A673 (cell line): ENCODE measurements at regions not wholly inside any gene's neighbourhood (a gene's known extent, or its start where the extent isn't known, plus 50 kb on each side); places are given as distances from the start of the nearest gene placed in this dataset.

ENCODE experiments used
- BruUV-seq: library from RNA; stranded (reverse); fragments of 400-500 nt; replicated peaks from 2 replicates; lab custom pipeline; 2021; lab: Mats Ljungman, UMichigan
- CTCF ChIA-PET: fragments of 300-600 bp; sonication (Branson Sonifier 250); formaldehyde crosslinking; loops from one replicate; lab custom pipeline; 2022; ENCODE audit warnings: antibody characterized with exemption; lab: Charles Lee
- POLR2A ChIA-PET: fragments of 300-600 bp; sonication (Branson Sonifier 250); formaldehyde crosslinking; loops from one replicate; lab custom pipeline; 2022; ENCODE audit warnings: antibody characterized with exemption; ENCODE audit not compliant: low non-redundant PET; lab: Charles Lee
- DNase-seq: peaks from one replicate; pipeline ENCODE4 v3.0.0-alpha.2; 2015; ENCODE audit warnings: low spot score
- H3K27ac ChIP-seq: fragments of 200-600 bp; sonication (generic); 2 replicates; pipeline ENCODE4 v1.5.1; 2016; ENCODE audit warnings: mixed run types, low read depth, mild to moderate bottlenecking, mixed read lengths, antibody characterized with exemption, low read length; ENCODE audit not compliant: poor library complexity, severe bottlenecking
- H3K27me3 ChIP-seq: fragments of 200-600 bp; sonication (generic); replicated peaks from 2 replicates; pipeline ENCODE4 v1.6.1; 2017; ENCODE audit warnings: mixed run types, low read depth, mild to moderate bottlenecking, mixed read lengths, antibody characterized with exemption, low read length; ENCODE audit not compliant: insufficient read depth, poor library complexity
- H3K36me3 ChIP-seq: fragments of 200-600 bp; sonication (generic); 2 replicates; pipeline ENCODE4 v1.6.1; 2016; ENCODE audit warnings: mixed run types, mild to moderate bottlenecking, mixed read lengths, antibody characterized with exemption, low read length; ENCODE audit not compliant: insufficient read depth, poor library complexity, severe bottlenecking
- H3K4me1 ChIP-seq: fragments of 200-600 bp; sonication (generic); 2 replicates; pipeline ENCODE4 v1.6.1; 2017; ENCODE audit warnings: mixed run types, mild to moderate bottlenecking, mixed read lengths, antibody characterized with exemption, low read length; ENCODE audit not compliant: insufficient read depth, poor library complexity, severe bottlenecking
- H3K4me3 ChIP-seq: fragments of 200-600 bp; sonication (generic); 2 replicates; pipeline ENCODE4 v1.5.1; 2016; ENCODE audit warnings: low read depth, mixed run types, mild to moderate bottlenecking, mixed read lengths, low read length; ENCODE audit not compliant: poor library complexity, severe bottlenecking
- H3K9me3 ChIP-seq: fragments of 200-600 bp; sonication (generic); 2 replicates; pipeline ENCODE4 v1.6.1; 2016; ENCODE audit warnings: mixed run types, low read depth, mild to moderate bottlenecking, mixed read lengths, antibody characterized with exemption, low read length; ENCODE audit not compliant: poor library complexity, severe bottlenecking
- EZH2 ChIP-seq: fragments of 200-600 bp; sonication (generic); IDR thresholded peaks from 2 replicates; pipeline ENCODE4 v1.6.1; 2017; ENCODE audit warnings: borderline replicate concordance, low read depth, mild to moderate bottlenecking, mixed read lengths, antibody characterized with exemption, low read length; ENCODE audit not compliant: poor library complexity, severe bottlenecking
- intact Hi-C: fragments of 100-400 bp; cut with micrococcal nuclease; formaldehyde crosslinking; loops from one replicate; pipeline ENCODE4 v1.10.0; 2022; ENCODE audit not compliant: unreplicated experiment
- TF ChIP-seq, protein P1 (sequence below): fragments of 300-800, 200-600 bp; sonication (generic); conservative IDR thresholded peaks from 2 replicates; pipeline ENCODE4 v1.5.1; 2017; ENCODE audit warnings: low read depth, mild to moderate bottlenecking, antibody characterized with exemption, low read length, moderate library complexity, mixed read lengths

- no peak overlapping the region for H3K27ac ChIP-seq
- intact Hi-C loops: no loop called here
- TF ChIP-seq EZH2: no peak
- TF ChIP-seq, protein P1, sequence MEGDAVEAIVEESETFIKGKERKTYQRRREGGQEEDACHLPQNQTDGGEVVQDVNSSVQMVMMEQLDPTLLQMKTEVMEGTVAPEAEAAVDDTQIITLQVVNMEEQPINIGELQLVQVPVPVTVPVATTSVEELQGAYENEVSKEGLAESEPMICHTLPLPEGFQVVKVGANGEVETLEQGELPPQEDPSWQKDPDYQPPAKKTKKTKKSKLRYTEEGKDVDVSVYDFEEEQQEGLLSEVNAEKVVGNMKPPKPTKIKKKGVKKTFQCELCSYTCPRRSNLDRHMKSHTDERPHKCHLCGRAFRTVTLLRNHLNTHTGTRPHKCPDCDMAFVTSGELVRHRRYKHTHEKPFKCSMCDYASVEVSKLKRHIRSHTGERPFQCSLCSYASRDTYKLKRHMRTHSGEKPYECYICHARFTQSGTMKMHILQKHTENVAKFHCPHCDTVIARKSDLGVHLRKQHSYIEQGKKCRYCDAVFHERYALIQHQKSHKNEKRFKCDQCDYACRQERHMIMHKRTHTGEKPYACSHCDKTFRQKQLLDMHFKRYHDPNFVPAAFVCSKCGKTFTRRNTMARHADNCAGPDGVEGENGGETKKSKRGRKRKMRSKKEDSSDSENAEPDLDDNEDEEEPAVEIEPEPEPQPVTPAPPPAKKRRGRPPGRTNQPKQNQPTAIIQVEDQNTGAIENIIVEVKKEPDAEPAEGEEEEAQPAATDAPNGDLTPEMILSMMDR: no peak
- no peak for DNase-seq
- BruUV-seq: no TSS peak
- POLR2A ChIA-PET: no interaction called here
- no peaks in the 10 kb centered on the region for H3K27me3 ChIP-seq
- H3K36me3 ChIP-seq: no peaks in the 10 kb centered on the region
- H3K4me1 ChIP-seq: no peaks in the 10 kb centered on the region
- CTCF ChIA-PET: no interaction called here
- H3K9me3 ChIP-seq: no peaks in the 10 kb centered on the region
- H3K4me3 ChIP-seq: no peak overlapping the region
These were observed 409.8 kb downstream of the ZNF521 start for GRCh38 chr18:24942144-24942543.

DNA sequence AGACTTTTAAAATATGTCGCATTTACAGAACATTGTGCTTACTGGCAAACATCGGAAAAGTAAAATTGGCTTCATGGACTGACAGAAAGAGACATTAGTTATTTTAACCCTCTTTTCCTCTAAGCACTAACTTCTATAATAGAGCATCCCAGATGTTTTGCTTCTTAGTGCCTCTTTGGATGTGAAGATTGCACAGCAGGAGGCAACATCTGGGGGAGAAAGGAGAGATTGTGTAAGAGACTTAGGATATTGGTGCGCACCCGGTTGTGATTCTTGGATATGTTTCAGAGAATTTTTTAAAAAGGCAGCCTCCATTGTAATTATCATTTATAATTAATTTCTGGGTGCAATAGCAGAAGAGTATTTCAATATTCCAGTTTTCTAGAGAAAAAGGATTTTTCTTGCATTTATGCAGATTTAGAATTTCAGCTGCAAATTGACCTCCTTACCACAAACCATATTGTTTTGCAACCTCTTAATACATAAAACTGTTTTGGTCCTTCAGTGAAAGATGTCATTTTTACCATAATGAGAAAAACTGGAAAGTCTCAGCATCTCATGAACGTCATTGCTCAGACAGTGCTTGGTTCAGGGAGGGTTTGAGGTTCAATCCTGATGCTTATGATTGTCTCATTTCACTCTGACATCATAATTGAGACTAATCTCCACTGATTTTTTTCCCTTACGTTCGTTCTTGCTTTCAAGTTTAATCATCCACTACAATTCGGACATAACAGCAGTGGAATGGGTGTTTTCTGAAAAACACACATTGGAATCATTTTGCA, 404.3 kb downstream of the ZNF521 start:
- BruUV-seq: no TSS peak
- H3K27me3 ChIP-seq: no peaks in the 10 kb centered on the region
- no peak overlapping the region for H3K27ac ChIP-seq
- TF ChIP-seq, protein P1: no peak
- no peak for TF ChIP-seq EZH2
- no peak overlapping the region for H3K4me3 ChIP-seq
- no peak for DNase-seq
- CTCF ChIA-PET: no interaction called here
- POLR2A ChIA-PET: no interaction called here
- no peaks in the 10 kb centered on the region for H3K9me3 ChIP-seq
- no peaks in the 10 kb centered on the region for H3K4me1 ChIP-seq
- intact Hi-C loops: no loop called here
- H3K36me3 ChIP-seq: no peaks in the 10 kb centered on the region

GRCh38 chr18:24949908-24950307, 402.1 kb downstream of the ZNF521 start:
- no peak for DNase-seq
- no peak for TF ChIP-seq EZH2
- TF ChIP-seq, protein P1: no peak
- Histone ChIP-seq H3K36me3 (no peaks in the 10 kb centered on the region), H3K27ac (no peak overlapping the region), H3K9me3 (no peaks in the 10 kb centered on the region), H3K4me3 (no peak overlapping the region), H3K4me1 (no peaks in the 10 kb centered on the region), H3K27me3 (no peaks in the 10 kb centered on the region)
- intact Hi-C loops: no loop called here
- ChIA-PET CTCF (no interaction called here), POLR2A (no interaction called here)
- no TSS peak for BruUV-seq
